ENCODE measurements at regions not wholly inside any gene's neighbourhood (a gene's known extent, or its start where the extent isn't known, plus 50 kb on each side); places are given as distances from the start of the nearest gene placed in this dataset.

DNA sequence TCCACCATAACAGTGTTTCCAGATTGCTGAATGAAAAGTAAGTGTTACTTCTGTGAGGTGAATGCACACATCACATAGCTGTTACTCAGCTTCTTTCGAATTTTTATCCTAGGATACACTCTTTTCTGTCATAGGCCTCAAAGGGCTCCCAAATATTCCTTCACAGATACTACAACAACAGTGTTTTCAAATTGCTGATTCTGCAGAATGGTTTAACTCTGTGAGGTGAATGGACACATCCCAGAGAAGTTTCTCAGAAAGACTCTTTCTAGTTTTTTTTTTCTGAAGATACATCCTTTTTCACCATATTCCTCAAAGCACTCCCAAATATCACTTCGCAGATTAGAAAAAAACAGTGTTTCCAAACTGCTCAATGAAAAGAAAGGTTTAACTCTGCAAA, 221.1 kb downstream of the OR4A5 start:
- TF ChIP-seq, protein P1, sequence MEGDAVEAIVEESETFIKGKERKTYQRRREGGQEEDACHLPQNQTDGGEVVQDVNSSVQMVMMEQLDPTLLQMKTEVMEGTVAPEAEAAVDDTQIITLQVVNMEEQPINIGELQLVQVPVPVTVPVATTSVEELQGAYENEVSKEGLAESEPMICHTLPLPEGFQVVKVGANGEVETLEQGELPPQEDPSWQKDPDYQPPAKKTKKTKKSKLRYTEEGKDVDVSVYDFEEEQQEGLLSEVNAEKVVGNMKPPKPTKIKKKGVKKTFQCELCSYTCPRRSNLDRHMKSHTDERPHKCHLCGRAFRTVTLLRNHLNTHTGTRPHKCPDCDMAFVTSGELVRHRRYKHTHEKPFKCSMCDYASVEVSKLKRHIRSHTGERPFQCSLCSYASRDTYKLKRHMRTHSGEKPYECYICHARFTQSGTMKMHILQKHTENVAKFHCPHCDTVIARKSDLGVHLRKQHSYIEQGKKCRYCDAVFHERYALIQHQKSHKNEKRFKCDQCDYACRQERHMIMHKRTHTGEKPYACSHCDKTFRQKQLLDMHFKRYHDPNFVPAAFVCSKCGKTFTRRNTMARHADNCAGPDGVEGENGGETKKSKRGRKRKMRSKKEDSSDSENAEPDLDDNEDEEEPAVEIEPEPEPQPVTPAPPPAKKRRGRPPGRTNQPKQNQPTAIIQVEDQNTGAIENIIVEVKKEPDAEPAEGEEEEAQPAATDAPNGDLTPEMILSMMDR (IDR thresholded peaks at IDR 0.05), result no peak
- no peak for TF ChIP-seq POLR2A (IDR thresholded peaks at IDR 0.05)
